Endothelial cell of umbilical vein (primary cell): ENCODE measurements at regions not wholly inside any gene's neighbourhood (a gene's known extent, or its start where the extent isn't known, plus 50 kb on each side); places are given as distances from the start of the nearest gene placed in this dataset.

ENCODE experiments used
- BruUV-seq: library from RNA; stranded (reverse); fragments of 400-500 nt; replicated peaks from 2 replicates; lab custom pipeline; 2021; lab: Mats Ljungman, UMichigan
- CTCF ChIA-PET: fragments of 300-600, 350-600 bp; sonication (Branson Sonifier 250); formaldehyde crosslinking; loops from one replicate; lab custom pipeline; 2021; ENCODE audit warnings: antibody characterized with exemption, inconsistent platforms; lab: Charles Lee
- POLR2A ChIA-PET: fragments of 300-600, 350-600 bp; sonication (Branson Sonifier 250); formaldehyde crosslinking; loops from one replicate; lab custom pipeline; 2021; ENCODE audit warnings: antibody characterized with exemption, inconsistent platforms; lab: Charles Lee
- DNase-seq: peaks from one replicate; pipeline ENCODE4 v3.0.0-alpha.2; 2011; ENCODE audit warnings: low read depth, low spot score
- FAIRE-seq: peaks from 2 replicates; lab custom pipeline; 2011; peaks lifted over from hg19 to GRCh38; lab: Jason Lieb, UNC
- H2AFZ ChIP-seq: 2 replicates; pipeline ENCODE4 v1.6.0; 2012; ENCODE audit warnings: low read depth, low read length, control low read depth, inconsistent platforms
- H3K27ac ChIP-seq: 2 replicates; pipeline ENCODE4 v1.5.1; 2011; ENCODE audit warnings: low read depth, mild to moderate bottlenecking, control low read depth, low read length, moderate library complexity; ENCODE audit not compliant: insufficient read depth
- H3K27me3 ChIP-seq, 2 experiments: 2 replicates each; pipeline versions ENCODE4 v1.6.0 to v1.6.1; 2011; ENCODE audit warnings: low read length in 2 of 2, mixed read lengths in 1 of 2; ENCODE audit not compliant: control insufficient read depth in 2 of 2, insufficient read depth in 2 of 2
- H3K36me3 ChIP-seq, 2 experiments: 2 replicates in 1 of 2; 3 replicates in 1 of 2; pipeline ENCODE4 v1.5.1; 2011; ENCODE audit warnings: low read length in 2 of 2, mild to moderate bottlenecking in 1 of 2, moderate library complexity in 1 of 2; ENCODE audit not compliant: control insufficient read depth in 2 of 2, insufficient read depth in 2 of 2; ENCODE audit errors: extremely low read depth in 1 of 2
- H3K4me1 ChIP-seq: 3 replicates; pipeline ENCODE4 v1.5.1; 2011; ENCODE audit warnings: mild to moderate bottlenecking, low read length; ENCODE audit not compliant: control insufficient read depth, insufficient read depth; ENCODE audit errors: extremely low read depth
- H3K4me2 ChIP-seq: 2 replicates; pipeline ENCODE4 v1.6.1; 2011; ENCODE audit warnings: low read length, control low read depth, mixed read lengths; ENCODE audit not compliant: insufficient read depth
- H3K4me3 ChIP-seq, 3 experiments: fragments of 200-600 bp in 1 of 3; sonication (generic), shearing (Covaris generic) in 1 of 3; replicated peaks in 1 of 3; 2 replicates each; pipeline ENCODE4 v1.5.1; 2011 to 2016; ENCODE audit warnings: control low read depth in 3 of 3, low read length in 3 of 3, mild to moderate bottlenecking in 2 of 3, inconsistent platforms in 1 of 3, low read depth in 1 of 3, moderate library complexity in 1 of 3; ENCODE audit not compliant: insufficient read depth in 1 of 3
- H3K79me2 ChIP-seq: 2 replicates; pipeline ENCODE4 v1.6.0; 2012; ENCODE audit warnings: low read length, inconsistent platforms; ENCODE audit not compliant: control insufficient read depth, insufficient read depth
- H3K9ac ChIP-seq: replicated peaks from 2 replicates; pipeline ENCODE3; 2011; ENCODE audit warnings: low read length, control low read depth; ENCODE audit not compliant: insufficient read depth; ENCODE audit errors: extremely low read depth
- H3K9me1 ChIP-seq: replicated peaks from 3 replicates; pipeline ENCODE4 v1.6.0; 2011; ENCODE audit warnings: mild to moderate bottlenecking, low read length; ENCODE audit not compliant: control insufficient read depth, insufficient read depth; ENCODE audit errors: extremely low read depth
- H3K9me3 ChIP-seq: replicated peaks from 2 replicates; pipeline ENCODE4 v1.5.1; 2012; ENCODE audit warnings: low read length, inconsistent platforms; ENCODE audit not compliant: control insufficient read depth, insufficient read depth
- H4K20me1 ChIP-seq: replicated peaks from 2 replicates; pipeline ENCODE3; 2011; ENCODE audit warnings: mild to moderate bottlenecking, low read length; ENCODE audit not compliant: control insufficient read depth, insufficient read depth; ENCODE audit errors: extremely low read depth
- CTCF ChIP-seq, 2 donors: IDR thresholded peaks; 1 replicate in 1 of 2; 2 replicates in 1 of 2; pipeline ENCODE4 v1.5.1; 2011; ENCODE audit warnings: low read length in 2 of 2, mild to moderate bottlenecking in 2 of 2, moderate library complexity in 2 of 2, control low read depth in 1 of 2, inconsistent platforms in 1 of 2, low read depth in 1 of 2; ENCODE audit not compliant: insufficient read depth in 1 of 2; ENCODE audit errors: extremely low read depth in 1 of 2
- EZH2 ChIP-seq: IDR thresholded peaks from 2 replicates; pipeline ENCODE4 v1.6.1; 2012; ENCODE audit warnings: borderline replicate concordance, low read depth, mild to moderate bottlenecking, moderate library complexity, low read length, inconsistent platforms; ENCODE audit not compliant: severe bottlenecking
- FOS ChIP-seq: IDR thresholded peaks from 2 replicates; pipeline ENCODE4 v1.6.1; 2011; ENCODE audit warnings: mild to moderate bottlenecking, low read length, moderate library complexity, borderline replicate concordance; ENCODE audit not compliant: insufficient read depth
- GATA2 ChIP-seq: IDR thresholded peaks from 2 replicates; pipeline ENCODE4 v1.7.0; 2011; ENCODE audit warnings: low read depth, mild to moderate bottlenecking, moderate library complexity, mixed read lengths, low read length; ENCODE audit not compliant: insufficient read length, insufficient read depth
- JUN ChIP-seq: IDR thresholded peaks from 2 replicates; pipeline ENCODE4 v1.6.1; 2011; ENCODE audit warnings: borderline replicate concordance, low read depth; ENCODE audit not compliant: insufficient read length, insufficient read depth
- MAX ChIP-seq: IDR thresholded peaks from 2 replicates; pipeline ENCODE4 v1.6.1; 2011; ENCODE audit not compliant: insufficient read depth, insufficient read length
- MYC ChIP-seq: IDR thresholded peaks from one replicate; pipeline ENCODE4 v1.6.1; 2011; ENCODE audit warnings: mild to moderate bottlenecking, low read depth, low read length
- POLR2A ChIP-seq: IDR thresholded peaks from 2 replicates; pipeline ENCODE4 v1.6.1; 2012; ENCODE audit warnings: low read depth, mild to moderate bottlenecking, control low read depth, low read length
- POLR2AphosphoS5 ChIP-seq: IDR thresholded peaks from 2 replicates; pipeline ENCODE4 v1.6.1; 2012; ENCODE audit warnings: low read depth, mild to moderate bottlenecking, control low read depth, low read length, moderate library complexity; ENCODE audit not compliant: insufficient read depth
- dilution Hi-C: fragments of 300-500 bp; cut with MboI; formaldehyde crosslinking; loops from one replicate; pipeline ENCODE4 v1.15.0; 2019; ENCODE audit warnings: low sequenced_read_pairs; ENCODE audit not compliant: extremely low pct_ligation_motif_present
- intact Hi-C: fragments of 100-400 bp; cut with micrococcal nuclease; formaldehyde crosslinking; loops from one replicate; pipeline ENCODE4 v1.10.0; 2022

- POLR2A ChIA-PET = no interaction called here
Observed at GRCh38 chr1:162994921-162995320, 74.2 kb upstream of the RGS4 start.

More at GRCh38 chr1:162994921-162995320, 74.2 kb upstream of the RGS4 start:
- TF ChIP-seq MAX (no peak), JUN (no peak), GATA2 (no peak), EZH2 (no peak), MYC (no peak), FOS (no peak), CTCF (IDR thresholded peaks at IDR 0.05; ENCODE audit: extremely low read depth in 1 of 2, insufficient read depth in 1 of 2, low read depth in 1 of 2, low read length in 2 of 2) (no peak), POLR2A (no peak), POLR2AphosphoS5 (no peak)
- Histone ChIP-seq H3K9me1 (no peaks in the 10 kb centered on the region), H2AFZ (no peak overlapping the region), H3K27ac (no peak overlapping the region), H3K79me2 (no peaks in the 10 kb centered on the region), H3K4me2 (no peak overlapping the region), H3K9ac (no peak overlapping the region), H3K27me3 (no peaks in the 10 kb centered on the region), H3K4me3 (no peak overlapping the region), H3K36me3 (no peaks in the 10 kb centered on the region), H4K20me1 (no peaks in the 10 kb centered on the region), H3K9me3 (no peaks in the 10 kb centered on the region), H3K4me1 (no peaks in the 10 kb centered on the region)
- FAIRE-seq = no peak
- intact Hi-C loops (no loop called here), dilution Hi-C loops (no loop called here)
- BruUV-seq = no TSS peak
- CTCF ChIA-PET = no interaction called here
- no peak for DNase-seq
